H1 (cell line): ENCODE measurements at regions not wholly inside any gene's neighbourhood (a gene's known extent, or its start where the extent isn't known, plus 50 kb on each side); places are given as distances from the start of the nearest gene placed in this dataset.

Experiments used
- ATF3 ChIP-seq: IDR thresholded peaks from 2 replicates; pipeline ENCODE4 v1.6.1; 2011; ENCODE audit warnings: low read depth, mild to moderate bottlenecking, low read length; ENCODE audit not compliant: insufficient read depth
- CHD7 ChIP-seq: fragments of 300-600 bp; sonication (generic); IDR thresholded peaks from 2 replicates; pipeline ENCODE4 v1.7.1; 2012; ENCODE audit warnings: low read length, moderate library complexity, mild to moderate bottlenecking, inconsistent platforms; ENCODE audit not compliant: insufficient replicate concordance
- EZH2 ChIP-seq: fragments of 200-600 bp; sonication (generic); IDR thresholded peaks from 2 replicates; pipeline ENCODE4 v1.7.1; 2012; ENCODE audit warnings: low read depth, mild to moderate bottlenecking, moderate library complexity, low read length, inconsistent platforms; ENCODE audit not compliant: severe bottlenecking
- GABPA ChIP-seq: IDR thresholded peaks from 2 replicates; pipeline ENCODE4 v1.6.1; 2011; ENCODE audit warnings: mild to moderate bottlenecking, low read length, moderate library complexity, borderline replicate concordance; ENCODE audit not compliant: insufficient read depth
- SIRT6 ChIP-seq: IDR thresholded peaks from one replicate; pipeline ENCODE4 v1.7.1; 2012; ENCODE audit warnings: low read length, inconsistent platforms
- SP1 ChIP-seq: IDR thresholded peaks from 2 replicates; pipeline ENCODE4 v1.6.1; 2011; ENCODE audit warnings: low read depth, low read length
- SP2 ChIP-seq: IDR thresholded peaks from 2 replicates; pipeline ENCODE4 v1.6.1; 2012; ENCODE audit warnings: mild to moderate bottlenecking, low read length, inconsistent platforms
- SUZ12 ChIP-seq: fragments of 200-600 bp; sonication (generic); IDR thresholded peaks from 2 replicates; pipeline ENCODE4 v1.6.1; 2012; ENCODE audit warnings: mild to moderate bottlenecking, inconsistent platforms, low read length, moderate library complexity, mixed read lengths

- no peak for TF ChIP-seq CHD7
- no peak for TF ChIP-seq SP1
- no peak for TF ChIP-seq SP2
- no peak for TF ChIP-seq SUZ12
- TF ChIP-seq GABPA: no peak
- no peak for TF ChIP-seq SIRT6
- TF ChIP-seq EZH2: no peak
- no peak for TF ChIP-seq ATF3
Measured at GRCh38 chr10:37632641-37633040, 224.8 kb downstream of the ZNF248 start (continued).
